K562 (cell line): ENCODE measurements at regions not wholly inside any gene's neighbourhood (a gene's known extent, or its start where the extent isn't known, plus 50 kb on each side); places are given as distances from the start of the nearest gene placed in this dataset.

ENCODE experiments used
- BACH1 ChIP-seq: fragments of 200-800 bp; sonication (Bioruptor generic); IDR thresholded peaks from 2 replicates; pipeline ENCODE4 v1.6.1; 2016; ENCODE audit warnings: missing genetic modification characterization, missing compliant biosample characterization
- CC2D1A ChIP-seq: fragments of 450-650 bp; IDR thresholded peaks from 2 replicates; pipeline ENCODE4 v1.6.1; 2017; ENCODE audit warnings: mild to moderate bottlenecking
- CUX1 ChIP-seq: fragments of 200-800 bp; sonication (Bioruptor generic); IDR thresholded peaks from 2 replicates; pipeline ENCODE4 v1.6.1; 2016; ENCODE audit warnings: missing genetic modification characterization, missing compliant biosample characterization
- MBD1 ChIP-seq: fragments of 250-450 bp; sonication (Bioruptor Pico); IDR thresholded peaks from 2 replicates; pipeline ENCODE4 v1.8.0; 2022; ENCODE audit warnings: inconsistent platforms
- MLLT1 ChIP-seq, 2 experiments: fragments of 450-650 bp; IDR thresholded peaks; 2 replicates each; pipeline ENCODE4 v1.6.1; 2016
- NELFE ChIP-seq: IDR thresholded peaks from 2 replicates; pipeline ENCODE4 v1.6.1; 2011; ENCODE audit warnings: mild to moderate bottlenecking; ENCODE audit not compliant: insufficient read depth, insufficient read length
- PML ChIP-seq: IDR thresholded peaks from 2 replicates; pipeline ENCODE4 v1.6.1; 2012; ENCODE audit warnings: low read length, inconsistent platforms
- PRMT5 ChIP-seq: sonication (generic); formaldehyde crosslinking; IDR thresholded peaks from 2 replicates; pipeline ENCODE4 v1.5.0; 2020; ENCODE audit warnings: missing genetic modification reagents
- RBM14 ChIP-seq: fragments of 200-400 bp; formaldehyde crosslinking; IDR thresholded peaks from 2 replicates; pipeline ENCODE4 v1.6.1; 2018; ENCODE audit warnings: low read depth, mild to moderate bottlenecking, low read length, moderate library complexity, borderline replicate concordance; ENCODE audit not compliant: insufficient read depth
- SMAD4 ChIP-seq: fragments of 250-450 bp; sonication (Bioruptor Pico); conservative IDR thresholded peaks from 2 replicates; pipeline ENCODE4 v1.8.0; 2021; ENCODE audit warnings: inconsistent platforms, mild to moderate bottlenecking, moderate library complexity
- TAF15 ChIP-seq: fragments of 200-400 bp; formaldehyde crosslinking; IDR thresholded peaks from 2 replicates; pipeline ENCODE4 v1.6.1; 2017; ENCODE audit warnings: mild to moderate bottlenecking, low read depth, low read length, moderate library complexity
- THAP7 ChIP-seq: fragments of 250-450 bp; sonication (Bioruptor Pico); IDR thresholded peaks from 2 replicates; pipeline ENCODE4 v1.5.0; 2021
- TRIM24 ChIP-seq, 2 experiments: fragments of 450-650 bp; IDR thresholded peaks; 2 replicates each; pipeline ENCODE4 v1.6.1; 2016
- UBTF ChIP-seq, 2 experiments: IDR thresholded peaks; 2 replicates each; pipeline ENCODE4 v1.6.1; 2012; ENCODE audit warnings: improper control_type of control experiment in 2 of 2, low read depth in 2 of 2, low read length in 2 of 2, borderline replicate concordance in 1 of 2
- ZFP1 ChIP-seq: fragments of 450-650 bp; formaldehyde crosslinking; IDR thresholded peaks from 2 replicates; pipeline ENCODE4 v1.4.0; 2020; ENCODE audit warnings: mild to moderate bottlenecking, mixed read lengths
- ZNF583 ChIP-seq: fragments of 250-450 bp; sonication (Bioruptor Pico); IDR thresholded peaks from 2 replicates; pipeline ENCODE4 v1.4.0; 2020
- ZNF589 ChIP-seq: fragments of 200-800 bp; sonication (Bioruptor generic); IDR thresholded peaks from 2 replicates; pipeline ENCODE4 v1.6.1; 2016; ENCODE audit warnings: low read depth, missing genetic modification characterization, missing compliant biosample characterization
- ZNF79 ChIP-seq: fragments of 250-450 bp; sonication (Bioruptor Pico); IDR thresholded peaks from 2 replicates; pipeline ENCODE4 v1.4.0; 2020; ENCODE audit warnings: low read depth, mild to moderate bottlenecking, moderate library complexity

GRCh38 chr6:154675602-154676088 lies 57.6 kb upstream of the SCAF8 start (continued):
- TF ChIP-seq BACH1, result 0 out of 2 replicates have a peak, but pooled peaks have one; percentile 61
- no peak for TF ChIP-seq PML
- no peak for TF ChIP-seq CUX1 (CRISPR knock-in tag)
- no peak for TF ChIP-seq NELFE
- peak in 1 of 2 experiments; percentile 77; a peak in 1 of 4 replicates for TF ChIP-seq MLLT1 (IDR thresholded peaks at IDR 0.05)
- TF ChIP-seq THAP7 (CRISPR knock-in tag), result no peak
- no peak for TF ChIP-seq SMAD4
- TF ChIP-seq ZNF79 (CRISPR knock-in tag), result no peak
- no peak for TF ChIP-seq UBTF (IDR thresholded peaks at IDR 0.05; ENCODE audit: borderline replicate concordance in 1 of 2, low read depth in 2 of 2, low read length in 2 of 2)
- no peak for TF ChIP-seq RBM14
- TF ChIP-seq TAF15, result no peak
- TF ChIP-seq TRIM24 (IDR thresholded peaks at IDR 0.05), result no peak; a peak in 1 of 4 replicates
- no peak for TF ChIP-seq MBD1 (CRISPR knock-in tag)
- no peak for TF ChIP-seq PRMT5 (CRISPR knock-in tag)
- TF ChIP-seq ZNF589 (CRISPR knock-in tag), result no peak
- TF ChIP-seq ZFP1 (CRISPR knock-in tag), result no peak
- TF ChIP-seq CC2D1A, result peak; percentile 93
- no peak for TF ChIP-seq ZNF583 (CRISPR knock-in tag)
